K562 (cell line): ENCODE measurements at regions not wholly inside any gene's neighbourhood (a gene's known extent, or its start where the extent isn't known, plus 50 kb on each side); places are given as distances from the start of the nearest gene placed in this dataset.

ENCODE experiments used
- ATAC-seq: fragments of 200-7000 bp; cut with Tn5 transposase; 3 replicates; pipeline ENCODE4 v1.9.1; 2020; ENCODE audit warnings: moderate library complexity
- BruUV-seq: library from RNA; stranded (reverse); fragments of 400-500 nt; replicated peaks from 2 replicates; lab custom pipeline; 2021; lab: Mats Ljungman, UMichigan
- CTCF ChIA-PET: fragments of 300-600 bp; formaldehyde crosslinking; extraction: SDS; loops from one replicate; lab custom pipeline; 2021; ENCODE audit warnings: low intra/inter-chr PET ratio; lab: Yijun Ruan, JAX
- POLR2A ChIA-PET: fragments of 300-600, 350-650 bp; sonication (Branson Sonifier 250); formaldehyde crosslinking; extraction: SDS; loops from one replicate; lab custom pipeline; 2021; ENCODE audit warnings: antibody characterized with exemption, inconsistent platforms; lab: Yijun Ruan, JAX
- DNase-seq, 4 experiments: peaks; one replicate each; pipeline versions ENCODE4 v3.0.0 to v3.0.0-alpha.2; 2011 to 2018; ENCODE audit warnings: low spot score in 3 of 4, mixed read lengths in 3 of 4; ENCODE audit errors: extremely low read depth in 1 of 4
- FAIRE-seq: peaks from 2 replicates; lab custom pipeline; 2011; peaks lifted over from hg19 to GRCh38; lab: Jason Lieb, UNC
- H2AFZ ChIP-seq: 2 replicates; pipeline ENCODE4 v1.6.0; 2011; ENCODE audit warnings: low read depth, low read length, control low read depth, inconsistent platforms
- H3K27ac ChIP-seq: fragments of 200-600 bp; 3 replicates; pipeline ENCODE4 v1.8.0; 2011; ENCODE audit warnings: low read depth, mild to moderate bottlenecking, control low read depth, inconsistent platforms, low read length, moderate library complexity, mixed read lengths; ENCODE audit errors: extremely low read depth
- H3K27me3 ChIP-seq, 2 experiments: fragments of 300-600 bp in 1 of 2; 2 replicates in 1 of 2; 3 replicates in 1 of 2; pipeline versions ENCODE4 v1.6.0 to v1.8.0; 2011; ENCODE audit warnings: inconsistent platforms in 2 of 2, low read length in 2 of 2, mild to moderate bottlenecking in 1 of 2, mixed read lengths in 1 of 2, moderate library complexity in 1 of 2; ENCODE audit not compliant: control insufficient read depth in 2 of 2, insufficient read depth in 2 of 2
- H3K36me3 ChIP-seq: fragments of 300-600 bp; 3 replicates; pipeline ENCODE4 v1.8.0; 2011; ENCODE audit warnings: mild to moderate bottlenecking, low read length, inconsistent platforms; ENCODE audit not compliant: control insufficient read depth, insufficient read depth
- H3K4me1 ChIP-seq, 2 experiments: fragments of 200-600 bp in 1 of 2; replicated peaks in 1 of 2; 2 replicates in 1 of 2; 3 replicates in 1 of 2; pipeline versions ENCODE4 v1.5.1 to v1.8.0; 2011; ENCODE audit warnings: inconsistent platforms in 2 of 2, low read length in 2 of 2, mild to moderate bottlenecking in 1 of 2, mixed read lengths in 1 of 2, moderate library complexity in 1 of 2; ENCODE audit not compliant: control insufficient read depth in 2 of 2, insufficient read depth in 2 of 2
- H3K4me2 ChIP-seq: 2 replicates; pipeline ENCODE4 v1.6.1; 2011; ENCODE audit warnings: low read length, control low read depth, inconsistent platforms, mixed read lengths; ENCODE audit not compliant: insufficient read depth
- H3K4me3 ChIP-seq: fragments of 200-600 bp; sonication (generic), shearing (Covaris generic); 2 replicates; pipeline ENCODE4 v1.5.1; 2016; ENCODE audit warnings: control low read depth, inconsistent platforms
- H3K79me2 ChIP-seq: fragments of 200-600 bp; 3 replicates; pipeline ENCODE4 v1.8.0; 2011; ENCODE audit warnings: low read length, inconsistent platforms; ENCODE audit not compliant: control insufficient read depth, insufficient read depth
- H3K9ac ChIP-seq, 2 experiments: 2 replicates each; pipeline versions ENCODE4 v1.6.0 to v1.6.1; 2011; ENCODE audit warnings: low read depth in 2 of 2, low read length in 2 of 2, control low read depth in 1 of 2, inconsistent platforms in 1 of 2, mild to moderate bottlenecking in 1 of 2, mixed read lengths in 1 of 2; ENCODE audit not compliant: insufficient read depth in 1 of 2
- H3K9me1 ChIP-seq: one replicate; pipeline ENCODE4 v1.6.0; 2011; ENCODE audit warnings: inconsistent platforms, mild to moderate bottlenecking, low read length, moderate library complexity; ENCODE audit not compliant: control insufficient read depth, insufficient read depth
- H3K9me3 ChIP-seq: replicated peaks from 2 replicates; pipeline ENCODE4 v1.5.1; 2011; ENCODE audit warnings: low read depth, low read length, inconsistent platforms; ENCODE audit not compliant: control insufficient read depth, insufficient read depth
- H4K20me1 ChIP-seq: replicated peaks from 2 replicates; pipeline ENCODE4 v1.6.1; 2011; ENCODE audit warnings: low read length, inconsistent platforms, mixed read lengths; ENCODE audit not compliant: control insufficient read depth, insufficient read depth
- HNRNPL ChIP-seq: fragments of 200-400 bp; formaldehyde crosslinking; IDR thresholded peaks from 2 replicates; pipeline ENCODE4 v1.6.1; 2017; ENCODE audit warnings: low read depth, mild to moderate bottlenecking, low read length
- MNT ChIP-seq, 2 experiments: fragments of 450-650 bp; conservative IDR thresholded peaks; 2 replicates each; pipeline ENCODE4 v1.6.1; 2017; ENCODE audit warnings: mild to moderate bottlenecking in 2 of 2, moderate library complexity in 2 of 2
- MTA2 ChIP-seq: fragments of 450-650 bp; IDR thresholded peaks from 2 replicates; pipeline ENCODE4 v1.6.1; 2016; ENCODE audit warnings: low read depth
- MYC ChIP-seq, 2 experiments: fragments of 250-450 bp in 1 of 2; sonication (Bioruptor Pico) in 1 of 2; IDR thresholded peaks; 2 replicates each; pipeline versions ENCODE4 v1.5.1 to v1.6.1; 2012 to 2021; ENCODE audit warnings: low read depth in 2 of 2, borderline replicate concordance in 1 of 2, improper control_type of control experiment in 1 of 2, low read length in 1 of 2, mild to moderate bottlenecking in 1 of 2, moderate library complexity in 1 of 2
- NEUROD1 ChIP-seq: fragments of 150-350 bp; IDR thresholded peaks from 2 replicates; pipeline ENCODE4 v1.6.1; 2014; ENCODE audit warnings: borderline replicate concordance, low read length, low read depth; ENCODE audit not compliant: partially characterized antibody
- NRF1 ChIP-seq, 2 experiments: fragments of 450-650 bp; IDR thresholded peaks in 1 of 2; conservative IDR thresholded peaks in 1 of 2; 2 replicates each; pipeline ENCODE4 v1.6.1; 2014; ENCODE audit warnings: mild to moderate bottlenecking in 2 of 2
- RBM22 ChIP-seq: fragments of 200-400 bp; formaldehyde crosslinking; IDR thresholded peaks from 2 replicates; pipeline ENCODE4 v1.6.1; 2018; ENCODE audit warnings: low read length, low read depth; ENCODE audit not compliant: poor library complexity, severe bottlenecking
- SNRNP70 ChIP-seq: fragments of 200-400 bp; formaldehyde crosslinking; optimal IDR thresholded peaks from 2 replicates; pipeline ENCODE3; 2017; ENCODE audit warnings: low read depth, low read length
- THRA ChIP-seq: fragments of 450-650 bp; IDR thresholded peaks from 2 replicates; pipeline ENCODE4 v1.6.1; 2017; ENCODE audit warnings: mild to moderate bottlenecking, moderate library complexity
- ZBTB11 ChIP-seq, 3 experiments: fragments of 200-800 bp in 1 of 3; fragments of 250-450 bp in 1 of 3; fragments of 450-650 bp in 1 of 3; sonication (Bioruptor Pico) in 1 of 3; sonication (Bioruptor generic) in 1 of 3; formaldehyde crosslinking in 1 of 3; IDR thresholded peaks; 2 replicates each; pipeline versions ENCODE4 v1.6.1 to v1.8.0; 2016 to 2022; ENCODE audit warnings: mild to moderate bottlenecking in 2 of 3, missing genetic modification characterization in 2 of 3, missing compliant biosample characterization in 1 of 3, moderate library complexity in 1 of 3
- ZFPM2 ChIP-seq: fragments of 250-450 bp; sonication (Bioruptor Pico); IDR thresholded peaks from 2 replicates; pipeline ENCODE4 v1.5.1; 2022; ENCODE audit warnings: mild to moderate bottlenecking
- ZNF282 ChIP-seq: sonication (generic); formaldehyde crosslinking; IDR thresholded peaks from 2 replicates; pipeline ENCODE4 v1.8.1; 2023; ENCODE audit warnings: missing genetic modification reagents
- ZNF639 ChIP-seq, 2 experiments: fragments of 200-800 bp in 1 of 2; sonication (Bioruptor generic) in 1 of 2; sonication (generic) in 1 of 2; formaldehyde crosslinking in 1 of 2; IDR thresholded peaks in 1 of 2; conservative IDR thresholded peaks in 1 of 2; 2 replicates each; pipeline versions ENCODE4 v1.5.0 to v1.6.1; 2016 to 2020; ENCODE audit warnings: missing compliant biosample characterization in 1 of 2, missing genetic modification characterization in 1 of 2, missing genetic modification reagents in 1 of 2
- ZNF695 ChIP-seq: fragments of 450-650 bp; formaldehyde crosslinking; IDR thresholded peaks from 2 replicates; pipeline ENCODE4 v1.4.0; 2020; ENCODE audit warnings: mild to moderate bottlenecking, moderate library complexity
- WGBS: fragments of 100-300 bp; shearing (Covaris generic); methylation state at CpG from one replicate; pipeline ENCODE4 v1.1.6; 2016; ENCODE audit warnings: low coverage, mixed read lengths; ENCODE audit not compliant: insufficient coverage; ENCODE audit errors: missing lambda C conversion rate; 5-methylcytosine and 5-hydroxymethylcytosine counted together
- in situ Hi-C: fragments of 300-500 bp; cut with MboI; formaldehyde crosslinking; loops from 4 replicates; pipeline ENCODE4 v1.15.0; 2018; ENCODE audit warnings: inconsistent platforms, mixed read lengths
- intact Hi-C: fragments of 100-400 bp; cut with micrococcal nuclease; formaldehyde crosslinking; loops from 2 replicates; pipeline ENCODE4 v1.14.2; 2022

- POLR2A ChIA-PET, result interaction anchor here (0.6 kb wide), 1 partner anchor 19 kb away, joined by 3 read pairs; no protein-coding TSS in a partner anchor
- 0% methylated on average over 2 of the region's 2 CpGs for WGBS
- no peak for TF ChIP-seq MYC (IDR thresholded peaks at IDR 0.05; ENCODE audit: low read depth, low read length)
- no peak for TF ChIP-seq MYC (CRISPR knock-in tag; IDR thresholded peaks at IDR 0.05; ENCODE audit: borderline replicate concordance, low read depth)
- no peak for TF ChIP-seq MTA2
- no peak for TF ChIP-seq SNRNP70
- TF ChIP-seq MNT (conservative IDR thresholded peaks at IDR 0.05), result no peak
- no peak for TF ChIP-seq RBM22
- no peak for TF ChIP-seq ZNF639 (CRISPR knock-in tag; conservative IDR thresholded peaks at IDR 0.05 in 1 of 2, IDR thresholded peaks at IDR 0.05 in 1 of 2)
- TF ChIP-seq NRF1 (conservative IDR thresholded peaks at IDR 0.05 in 1 of 2, IDR thresholded peaks at IDR 0.05 in 1 of 2), result no peak
- TF ChIP-seq ZBTB11 (CRISPR knock-in tag; IDR thresholded peaks at IDR 0.05), result no peak
- TF ChIP-seq NEUROD1, result no peak
- TF ChIP-seq THRA, result no peak
- TF ChIP-seq HNRNPL, result no peak
- no peak for TF ChIP-seq ZFPM2 (CRISPR knock-in tag)
- no peak for TF ChIP-seq ZNF695 (CRISPR knock-in tag)
- no peak for TF ChIP-seq ZNF282 (CRISPR knock-in tag)
Observed at GRCh38 chr5:135720191-135720590, 114.3 kb upstream of the SLC25A48 start.

More at GRCh38 chr5:135720191-135720590, 114.3 kb upstream of the SLC25A48 start:
- Histone ChIP-seq H3K9ac (no peak overlapping the region), H3K79me2 (no peaks in the 10 kb centered on the region), H2AFZ (no peak overlapping the region), H3K27ac (no peak overlapping the region), H4K20me1 (no peaks in the 10 kb centered on the region), H3K4me2 (no peak overlapping the region), H3K4me1 (no peaks in the 10 kb centered on the region), H3K9me3 (no peaks in the 10 kb centered on the region), H3K4me3 (no peak overlapping the region), H3K27me3 (peaks cover 0 to 34% of the 10 kb centered on the region in 2 experiments; a peak in 3 of 5 replicates), H3K9me1 (no peaks in the 10 kb centered on the region), H3K36me3 (no peaks in the 10 kb centered on the region)
- ATAC-seq (no peak), DNase-seq (no peak), FAIRE-seq (no peak)
- in situ Hi-C loops (loop anchor here (10.0 kb wide), 1 partner anchor 255 kb away; no protein-coding TSS in a partner anchor), intact Hi-C loops (no loop called here)
- CTCF ChIA-PET, result no interaction called here
- BruUV-seq, result no TSS peak
